ENCODE measurements at regions not wholly inside any gene's neighbourhood (a gene's known extent, or its start where the extent isn't known, plus 50 kb on each side); places are given as distances from the start of the nearest gene placed in this dataset.
"Not testable (repeated sequence)": the region's sequence is repeated elsewhere in the genome, so short reads cannot be mapped to it uniquely, and the experiment has no call there.

- TF ChIP-seq CTCF (IDR thresholded peaks at IDR 0.05; ENCODE audit: insufficient read depth, low read depth, low read length); EZH2 (IDR thresholded peaks at IDR 0.05; ENCODE audit: insufficient read depth, low read length): not testable (repeated sequence)
These were observed 966.4 kb upstream of the DEFB115 start for GRCh38 chr20:30291064-30291379.
